HL-60 (cell line): ENCODE measurements at regions not wholly inside any gene's neighbourhood (a gene's known extent, or its start where the extent isn't known, plus 50 kb on each side); places are given as distances from the start of the nearest gene placed in this dataset.

ENCODE experiments used
- SPI1 ChIP-seq: IDR thresholded peaks from 2 replicates; pipeline ENCODE4 v1.6.1; 2012; ENCODE audit warnings: low read depth, mild to moderate bottlenecking, borderline replicate concordance
- TF ChIP-seq, protein P1 (sequence below): IDR thresholded peaks from one replicate; pipeline ENCODE4 v1.5.1; 2011; ENCODE audit warnings: low read length, control low read depth, inconsistent platforms; ENCODE audit not compliant: insufficient read depth
- TF ChIP-seq, protein P2 (sequence below): IDR thresholded peaks from 2 replicates; pipeline ENCODE4 v1.6.1; 2012; ENCODE audit warnings: low read depth; ENCODE audit not compliant: insufficient replicate concordance

DNA sequence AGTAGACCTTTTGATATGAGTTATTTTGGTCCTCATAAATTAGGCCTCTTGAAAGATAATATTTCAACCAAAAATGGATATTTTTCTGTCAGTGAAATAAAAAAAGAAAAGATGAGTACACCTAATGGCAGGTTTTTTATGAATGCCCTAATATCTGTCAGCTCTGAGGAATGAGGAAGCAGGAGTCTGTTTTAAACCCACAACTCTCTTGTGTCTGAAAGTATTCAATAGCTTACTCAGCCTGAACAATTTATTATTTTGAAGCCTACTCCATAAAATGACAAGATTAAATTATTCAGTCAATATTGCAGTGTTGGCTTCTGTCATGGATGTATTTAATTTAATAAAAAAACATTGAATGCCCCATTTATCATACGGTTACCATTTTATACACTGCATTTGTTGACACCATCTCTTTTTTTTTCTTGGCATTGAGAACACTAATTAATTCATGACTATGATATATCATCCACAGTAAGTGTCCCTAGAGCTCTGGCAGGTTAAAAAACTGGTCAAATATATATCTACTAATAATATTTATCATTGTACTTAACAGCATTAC is 548.2 kb downstream of the CBLN2 start:
- TF ChIP-seq, protein P1, sequence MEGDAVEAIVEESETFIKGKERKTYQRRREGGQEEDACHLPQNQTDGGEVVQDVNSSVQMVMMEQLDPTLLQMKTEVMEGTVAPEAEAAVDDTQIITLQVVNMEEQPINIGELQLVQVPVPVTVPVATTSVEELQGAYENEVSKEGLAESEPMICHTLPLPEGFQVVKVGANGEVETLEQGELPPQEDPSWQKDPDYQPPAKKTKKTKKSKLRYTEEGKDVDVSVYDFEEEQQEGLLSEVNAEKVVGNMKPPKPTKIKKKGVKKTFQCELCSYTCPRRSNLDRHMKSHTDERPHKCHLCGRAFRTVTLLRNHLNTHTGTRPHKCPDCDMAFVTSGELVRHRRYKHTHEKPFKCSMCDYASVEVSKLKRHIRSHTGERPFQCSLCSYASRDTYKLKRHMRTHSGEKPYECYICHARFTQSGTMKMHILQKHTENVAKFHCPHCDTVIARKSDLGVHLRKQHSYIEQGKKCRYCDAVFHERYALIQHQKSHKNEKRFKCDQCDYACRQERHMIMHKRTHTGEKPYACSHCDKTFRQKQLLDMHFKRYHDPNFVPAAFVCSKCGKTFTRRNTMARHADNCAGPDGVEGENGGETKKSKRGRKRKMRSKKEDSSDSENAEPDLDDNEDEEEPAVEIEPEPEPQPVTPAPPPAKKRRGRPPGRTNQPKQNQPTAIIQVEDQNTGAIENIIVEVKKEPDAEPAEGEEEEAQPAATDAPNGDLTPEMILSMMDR, result no peak
- no peak for TF ChIP-seq SPI1
- TF ChIP-seq, protein P2, sequence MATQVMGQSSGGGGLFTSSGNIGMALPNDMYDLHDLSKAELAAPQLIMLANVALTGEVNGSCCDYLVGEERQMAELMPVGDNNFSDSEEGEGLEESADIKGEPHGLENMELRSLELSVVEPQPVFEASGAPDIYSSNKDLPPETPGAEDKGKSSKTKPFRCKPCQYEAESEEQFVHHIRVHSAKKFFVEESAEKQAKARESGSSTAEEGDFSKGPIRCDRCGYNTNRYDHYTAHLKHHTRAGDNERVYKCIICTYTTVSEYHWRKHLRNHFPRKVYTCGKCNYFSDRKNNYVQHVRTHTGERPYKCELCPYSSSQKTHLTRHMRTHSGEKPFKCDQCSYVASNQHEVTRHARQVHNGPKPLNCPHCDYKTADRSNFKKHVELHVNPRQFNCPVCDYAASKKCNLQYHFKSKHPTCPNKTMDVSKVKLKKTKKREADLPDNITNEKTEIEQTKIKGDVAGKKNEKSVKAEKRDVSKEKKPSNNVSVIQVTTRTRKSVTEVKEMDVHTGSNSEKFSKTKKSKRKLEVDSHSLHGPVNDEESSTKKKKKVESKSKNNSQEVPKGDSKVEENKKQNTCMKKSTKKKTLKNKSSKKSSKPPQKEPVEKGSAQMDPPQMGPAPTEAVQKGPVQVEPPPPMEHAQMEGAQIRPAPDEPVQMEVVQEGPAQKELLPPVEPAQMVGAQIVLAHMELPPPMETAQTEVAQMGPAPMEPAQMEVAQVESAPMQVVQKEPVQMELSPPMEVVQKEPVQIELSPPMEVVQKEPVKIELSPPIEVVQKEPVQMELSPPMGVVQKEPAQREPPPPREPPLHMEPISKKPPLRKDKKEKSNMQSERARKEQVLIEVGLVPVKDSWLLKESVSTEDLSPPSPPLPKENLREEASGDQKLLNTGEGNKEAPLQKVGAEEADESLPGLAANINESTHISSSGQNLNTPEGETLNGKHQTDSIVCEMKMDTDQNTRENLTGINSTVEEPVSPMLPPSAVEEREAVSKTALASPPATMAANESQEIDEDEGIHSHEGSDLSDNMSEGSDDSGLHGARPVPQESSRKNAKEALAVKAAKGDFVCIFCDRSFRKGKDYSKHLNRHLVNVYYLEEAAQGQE, result no peak
